SK-N-SH (cell line): ENCODE measurements at regions not wholly inside any gene's neighbourhood (a gene's known extent, or its start where the extent isn't known, plus 50 kb on each side); places are given as distances from the start of the nearest gene placed in this dataset.

Source experiments
- EP300 ChIP-seq, 2 experiments: IDR thresholded peaks; 2 replicates each; pipeline versions ENCODE4 v1.4.0 to v1.6.1; 2012; ENCODE audit warnings: borderline replicate concordance in 1 of 2, low read depth in 1 of 2, low read length in 1 of 2
- GABPA ChIP-seq: IDR thresholded peaks from 2 replicates; pipeline ENCODE4 v1.4.0; 2012; ENCODE audit warnings: low read depth, mild to moderate bottlenecking
- MEF2A ChIP-seq: IDR thresholded peaks from 2 replicates; pipeline ENCODE4 v1.4.0; 2012; ENCODE audit warnings: low read depth, borderline replicate concordance
- NFIC ChIP-seq: IDR thresholded peaks from 2 replicates; pipeline ENCODE4 v1.4.0; 2012; ENCODE audit warnings: borderline replicate concordance
- POLR2AphosphoS5 ChIP-seq: IDR thresholded peaks from 2 replicates; pipeline ENCODE4 v1.6.1; 2012; ENCODE audit warnings: low read depth, low read length
- RCOR1 ChIP-seq: fragments of 150-350 bp; IDR thresholded peaks from 2 replicates; pipeline ENCODE4 v1.6.1; 2017; ENCODE audit warnings: antibody characterized with exemption, low read length
- SIN3A ChIP-seq: IDR thresholded peaks from 2 replicates; pipeline ENCODE4 v1.6.1; 2012; ENCODE audit warnings: low read depth, mild to moderate bottlenecking, low read length, moderate library complexity, borderline replicate concordance
- YY1 ChIP-seq: IDR thresholded peaks from 2 replicates; pipeline ENCODE4 v1.4.0; 2012; ENCODE audit warnings: low read depth, mild to moderate bottlenecking
- TF ChIP-seq, protein P1 (sequence below): fragments of 200-600 bp; sonication (generic); IDR thresholded peaks from 2 replicates; pipeline ENCODE4 v1.6.1; 2017; ENCODE audit warnings: antibody characterized with exemption, mild to moderate bottlenecking, moderate library complexity
- TF ChIP-seq, protein P2 (sequence below): fragments of 150-350 bp; IDR thresholded peaks from 2 replicates; pipeline ENCODE4 v1.6.1; 2017; ENCODE audit warnings: antibody characterized with exemption, low read length, low read depth, borderline replicate concordance
- TF ChIP-seq, protein P3 (sequence below): IDR thresholded peaks from 2 replicates; pipeline ENCODE4 v1.6.1; 2012; ENCODE audit warnings: mild to moderate bottlenecking, low read depth, low read length, moderate library complexity

DNA sequence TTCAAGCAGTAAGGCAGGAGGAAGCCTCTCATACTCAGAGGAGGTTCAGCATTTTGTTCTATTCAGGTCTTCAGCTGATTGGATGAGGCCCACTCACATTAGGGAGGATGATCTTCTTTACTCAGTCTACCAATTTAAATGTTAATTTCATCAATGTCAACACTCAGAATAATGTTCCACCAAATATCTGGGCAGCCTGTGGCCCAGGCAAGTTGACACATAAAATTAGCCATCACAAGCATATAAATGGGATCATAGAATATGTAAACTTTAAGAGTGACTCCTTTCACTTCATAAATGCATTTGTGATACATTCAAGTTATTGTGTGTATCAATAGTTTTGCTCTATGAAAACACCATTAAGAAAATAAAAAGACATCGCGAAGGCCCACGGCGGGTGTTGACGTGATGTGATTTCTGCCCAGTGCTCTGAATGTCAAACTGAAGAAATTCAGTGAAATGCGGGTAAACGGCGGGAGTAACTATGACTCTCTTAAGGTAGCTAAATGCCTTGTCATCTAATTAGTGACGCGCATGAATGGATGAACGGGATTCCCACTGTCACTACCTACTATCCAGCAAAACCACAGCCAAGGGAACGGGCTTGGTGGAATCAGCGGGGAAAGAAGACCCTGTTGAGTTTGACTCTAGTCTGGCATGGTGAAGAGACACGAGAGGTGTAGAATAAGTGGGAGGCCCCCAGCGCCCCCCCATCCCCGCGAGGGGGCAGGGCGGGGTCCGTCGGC, 536.1 kb upstream of the AUTS2 start:
- TF ChIP-seq, protein P1, sequence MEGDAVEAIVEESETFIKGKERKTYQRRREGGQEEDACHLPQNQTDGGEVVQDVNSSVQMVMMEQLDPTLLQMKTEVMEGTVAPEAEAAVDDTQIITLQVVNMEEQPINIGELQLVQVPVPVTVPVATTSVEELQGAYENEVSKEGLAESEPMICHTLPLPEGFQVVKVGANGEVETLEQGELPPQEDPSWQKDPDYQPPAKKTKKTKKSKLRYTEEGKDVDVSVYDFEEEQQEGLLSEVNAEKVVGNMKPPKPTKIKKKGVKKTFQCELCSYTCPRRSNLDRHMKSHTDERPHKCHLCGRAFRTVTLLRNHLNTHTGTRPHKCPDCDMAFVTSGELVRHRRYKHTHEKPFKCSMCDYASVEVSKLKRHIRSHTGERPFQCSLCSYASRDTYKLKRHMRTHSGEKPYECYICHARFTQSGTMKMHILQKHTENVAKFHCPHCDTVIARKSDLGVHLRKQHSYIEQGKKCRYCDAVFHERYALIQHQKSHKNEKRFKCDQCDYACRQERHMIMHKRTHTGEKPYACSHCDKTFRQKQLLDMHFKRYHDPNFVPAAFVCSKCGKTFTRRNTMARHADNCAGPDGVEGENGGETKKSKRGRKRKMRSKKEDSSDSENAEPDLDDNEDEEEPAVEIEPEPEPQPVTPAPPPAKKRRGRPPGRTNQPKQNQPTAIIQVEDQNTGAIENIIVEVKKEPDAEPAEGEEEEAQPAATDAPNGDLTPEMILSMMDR, result no peak
- no peak for TF ChIP-seq YY1
- TF ChIP-seq, protein P2, sequence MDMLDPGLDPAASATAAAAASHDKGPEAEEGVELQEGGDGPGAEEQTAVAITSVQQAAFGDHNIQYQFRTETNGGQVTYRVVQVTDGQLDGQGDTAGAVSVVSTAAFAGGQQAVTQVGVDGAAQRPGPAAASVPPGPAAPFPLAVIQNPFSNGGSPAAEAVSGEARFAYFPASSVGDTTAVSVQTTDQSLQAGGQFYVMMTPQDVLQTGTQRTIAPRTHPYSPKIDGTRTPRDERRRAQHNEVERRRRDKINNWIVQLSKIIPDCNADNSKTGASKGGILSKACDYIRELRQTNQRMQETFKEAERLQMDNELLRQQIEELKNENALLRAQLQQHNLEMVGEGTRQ, result no peak
- TF ChIP-seq EP300 (IDR thresholded peaks at IDR 0.05; ENCODE audit: borderline replicate concordance in 1 of 2, low read depth in 1 of 2, low read length in 1 of 2), result no peak
- no peak for TF ChIP-seq POLR2AphosphoS5
- no peak for TF ChIP-seq MEF2A
- TF ChIP-seq RCOR1, result no peak
- no peak for TF ChIP-seq SIN3A
- TF ChIP-seq, protein P3, sequence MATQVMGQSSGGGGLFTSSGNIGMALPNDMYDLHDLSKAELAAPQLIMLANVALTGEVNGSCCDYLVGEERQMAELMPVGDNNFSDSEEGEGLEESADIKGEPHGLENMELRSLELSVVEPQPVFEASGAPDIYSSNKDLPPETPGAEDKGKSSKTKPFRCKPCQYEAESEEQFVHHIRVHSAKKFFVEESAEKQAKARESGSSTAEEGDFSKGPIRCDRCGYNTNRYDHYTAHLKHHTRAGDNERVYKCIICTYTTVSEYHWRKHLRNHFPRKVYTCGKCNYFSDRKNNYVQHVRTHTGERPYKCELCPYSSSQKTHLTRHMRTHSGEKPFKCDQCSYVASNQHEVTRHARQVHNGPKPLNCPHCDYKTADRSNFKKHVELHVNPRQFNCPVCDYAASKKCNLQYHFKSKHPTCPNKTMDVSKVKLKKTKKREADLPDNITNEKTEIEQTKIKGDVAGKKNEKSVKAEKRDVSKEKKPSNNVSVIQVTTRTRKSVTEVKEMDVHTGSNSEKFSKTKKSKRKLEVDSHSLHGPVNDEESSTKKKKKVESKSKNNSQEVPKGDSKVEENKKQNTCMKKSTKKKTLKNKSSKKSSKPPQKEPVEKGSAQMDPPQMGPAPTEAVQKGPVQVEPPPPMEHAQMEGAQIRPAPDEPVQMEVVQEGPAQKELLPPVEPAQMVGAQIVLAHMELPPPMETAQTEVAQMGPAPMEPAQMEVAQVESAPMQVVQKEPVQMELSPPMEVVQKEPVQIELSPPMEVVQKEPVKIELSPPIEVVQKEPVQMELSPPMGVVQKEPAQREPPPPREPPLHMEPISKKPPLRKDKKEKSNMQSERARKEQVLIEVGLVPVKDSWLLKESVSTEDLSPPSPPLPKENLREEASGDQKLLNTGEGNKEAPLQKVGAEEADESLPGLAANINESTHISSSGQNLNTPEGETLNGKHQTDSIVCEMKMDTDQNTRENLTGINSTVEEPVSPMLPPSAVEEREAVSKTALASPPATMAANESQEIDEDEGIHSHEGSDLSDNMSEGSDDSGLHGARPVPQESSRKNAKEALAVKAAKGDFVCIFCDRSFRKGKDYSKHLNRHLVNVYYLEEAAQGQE, result no peak
- no peak for TF ChIP-seq NFIC
- no peak for TF ChIP-seq GABPA
